ENCODE measurements at regions not wholly inside any gene's neighbourhood (a gene's known extent, or its start where the extent isn't known, plus 50 kb on each side); places are given as distances from the start of the nearest gene placed in this dataset.

DNA sequence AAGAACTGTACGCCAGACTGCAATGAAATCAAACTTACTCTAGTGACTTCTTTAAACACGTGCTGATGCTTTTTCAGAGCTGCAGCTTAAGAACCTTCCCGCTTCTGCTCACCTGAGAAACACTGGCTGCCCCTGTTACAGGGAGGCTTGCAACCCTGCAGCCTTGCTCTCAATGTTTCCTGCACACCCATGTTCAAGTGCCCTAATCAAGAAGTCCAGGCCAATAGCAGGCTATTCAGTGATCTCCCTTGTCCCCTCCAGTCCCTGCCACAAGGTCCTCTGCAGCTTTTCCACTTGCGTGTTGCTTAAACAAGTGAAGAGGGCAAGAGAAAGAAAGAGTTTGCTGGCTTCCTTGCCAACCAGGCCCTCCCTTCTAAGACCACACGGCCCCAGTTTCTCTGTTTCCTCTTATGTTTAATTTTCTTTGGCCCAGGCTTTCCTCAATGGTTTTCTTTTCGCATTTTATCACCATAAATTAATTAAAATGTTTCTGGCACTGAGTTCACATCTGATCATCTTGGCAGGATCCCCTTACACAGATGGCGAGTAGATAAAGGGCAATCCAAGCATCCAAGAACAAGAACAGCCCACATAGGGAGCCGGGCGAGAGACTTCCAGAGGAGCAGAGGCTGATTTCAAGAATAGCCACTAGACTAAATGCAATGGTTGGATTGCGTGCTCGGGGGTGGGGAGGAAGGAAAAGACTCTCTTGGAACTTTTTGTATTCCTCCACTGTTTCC, 82.3 kb upstream of the CDKN3 start:
- Histone ChIP-seq H3K9me3 (replicated peaks in 1 of 2; ENCODE audit: control insufficient read depth in 1 of 2, insufficient read depth in 1 of 2, low read length in 2 of 2) (no peaks in the 10 kb centered on the region), H3K27me3 (ENCODE audit: control insufficient read depth in 2 of 2, insufficient read depth in 2 of 2, low read length in 2 of 2) (no peaks in the 10 kb centered on the region), H3K4me2 (replicated peaks; ENCODE audit: extremely low read depth, low read length, poor library complexity, severe bottlenecking) (no peak overlapping the region), H4K20me1 (ENCODE audit: insufficient read depth, low read length) (no peaks in the 10 kb centered on the region), H3K9ac (ENCODE audit: insufficient read depth, low read length, poor library complexity, severe bottlenecking) (no peak overlapping the region), H3K79me2 (ENCODE audit: insufficient read depth, low read length) (no peaks in the 10 kb centered on the region), H2AFZ (ENCODE audit: insufficient read depth, low read depth, low read length, poor library complexity, severe bottlenecking) (no peak overlapping the region), H3K4me1 (ENCODE audit: control insufficient read depth in 1 of 2, insufficient read depth in 2 of 2, low read length in 2 of 2) (no peaks in the 10 kb centered on the region), H3K36me3 (replicated peaks in 1 of 2; ENCODE audit: control insufficient read depth in 1 of 2, insufficient read depth in 2 of 2, low read length in 2 of 2) (no peaks in the 10 kb centered on the region), H3K4me3 (replicated peaks in 1 of 3; ENCODE audit: low read depth in 2 of 3, low read length in 3 of 3) (no peak overlapping the region), H3K27ac (ENCODE audit: low read depth in 1 of 2, low read length in 2 of 2) (no peak overlapping the region)
- no peaks in the 10 kb centered on the region for H3K36me3 Mint-ChIP-seq
- H3K27ac Mint-ChIP-seq = no peak overlapping the region
- H3K4me3 Mint-ChIP-seq = no peak overlapping the region
- 85% methylated on average over 5 of the region's 11 CpGs for WGBS (ENCODE audit: insufficient coverage)
- no peaks in the 10 kb centered on the region for H3K9me3 Mint-ChIP-seq
- TF ChIP-seq, protein P1, sequence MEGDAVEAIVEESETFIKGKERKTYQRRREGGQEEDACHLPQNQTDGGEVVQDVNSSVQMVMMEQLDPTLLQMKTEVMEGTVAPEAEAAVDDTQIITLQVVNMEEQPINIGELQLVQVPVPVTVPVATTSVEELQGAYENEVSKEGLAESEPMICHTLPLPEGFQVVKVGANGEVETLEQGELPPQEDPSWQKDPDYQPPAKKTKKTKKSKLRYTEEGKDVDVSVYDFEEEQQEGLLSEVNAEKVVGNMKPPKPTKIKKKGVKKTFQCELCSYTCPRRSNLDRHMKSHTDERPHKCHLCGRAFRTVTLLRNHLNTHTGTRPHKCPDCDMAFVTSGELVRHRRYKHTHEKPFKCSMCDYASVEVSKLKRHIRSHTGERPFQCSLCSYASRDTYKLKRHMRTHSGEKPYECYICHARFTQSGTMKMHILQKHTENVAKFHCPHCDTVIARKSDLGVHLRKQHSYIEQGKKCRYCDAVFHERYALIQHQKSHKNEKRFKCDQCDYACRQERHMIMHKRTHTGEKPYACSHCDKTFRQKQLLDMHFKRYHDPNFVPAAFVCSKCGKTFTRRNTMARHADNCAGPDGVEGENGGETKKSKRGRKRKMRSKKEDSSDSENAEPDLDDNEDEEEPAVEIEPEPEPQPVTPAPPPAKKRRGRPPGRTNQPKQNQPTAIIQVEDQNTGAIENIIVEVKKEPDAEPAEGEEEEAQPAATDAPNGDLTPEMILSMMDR (IDR thresholded peaks at IDR 0.05) = no peak
- no peaks in the 10 kb centered on the region for H3K4me1 Mint-ChIP-seq
- peaks cover 3 to 8% (median 5%) of the 10 kb centered on the region in 3 donors for H3K27me3 Mint-ChIP-seq (ENCODE audit: low read depth in 3 of 3)
- intact Hi-C loops (cut with micrococcal nuclease) = no loop called here
- no peak for DNase-seq

DNA sequence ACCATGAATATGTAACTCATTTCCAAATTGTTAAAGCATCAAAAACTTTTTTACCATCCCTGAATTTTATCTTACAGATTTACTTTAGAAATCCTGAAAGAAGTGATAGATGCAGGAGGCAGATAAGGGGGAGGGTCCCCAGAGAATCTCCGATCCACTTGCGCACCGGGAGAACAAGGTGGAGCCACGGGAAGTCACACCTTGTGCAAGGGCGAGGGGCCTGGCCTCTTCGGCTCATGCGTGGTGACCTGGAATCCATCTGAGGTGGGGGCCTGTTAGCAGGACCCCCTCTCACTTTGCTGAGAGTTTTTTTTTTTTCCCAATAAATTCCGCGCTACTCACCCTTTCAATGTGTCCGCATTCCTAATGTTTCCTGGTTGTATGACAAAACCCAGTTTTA, 80.2 kb upstream of the CDKN3 start:
- Histone ChIP-seq H3K79me2 (ENCODE audit: insufficient read depth, low read length) (no peaks in the 10 kb centered on the region), H4K20me1 (ENCODE audit: insufficient read depth, low read length) (no peaks in the 10 kb centered on the region), H3K9me3 (replicated peaks in 1 of 2; ENCODE audit: control insufficient read depth in 1 of 2, insufficient read depth in 1 of 2, low read length in 2 of 2) (no peaks in the 10 kb centered on the region), H2AFZ (ENCODE audit: insufficient read depth, low read depth, low read length, poor library complexity, severe bottlenecking) (no peak overlapping the region), H3K4me3 (replicated peaks in 1 of 3; ENCODE audit: low read depth in 2 of 3, low read length in 3 of 3) (no peak overlapping the region), H3K9ac (ENCODE audit: insufficient read depth, low read length, poor library complexity, severe bottlenecking) (no peak overlapping the region), H3K27ac (ENCODE audit: low read depth in 1 of 2, low read length in 2 of 2) (no peak overlapping the region), H3K4me1 (ENCODE audit: control insufficient read depth in 1 of 2, insufficient read depth in 2 of 2, low read length in 2 of 2) (no peaks in the 10 kb centered on the region), H3K4me2 (replicated peaks; ENCODE audit: extremely low read depth, low read length, poor library complexity, severe bottlenecking) (no peak overlapping the region), H3K27me3 (ENCODE audit: control insufficient read depth in 2 of 2, insufficient read depth in 2 of 2, low read length in 2 of 2) (no peaks in the 10 kb centered on the region), H3K36me3 (replicated peaks in 1 of 2; ENCODE audit: control insufficient read depth in 1 of 2, insufficient read depth in 2 of 2, low read length in 2 of 2) (no peaks in the 10 kb centered on the region)
- no peak for DNase-seq
- intact Hi-C loops (cut with micrococcal nuclease) = no loop called here
- Mint-ChIP-seq H3K27me3 (ENCODE audit: low read depth in 3 of 3) (peaks cover 5 to 9% (median 7%) of the 10 kb centered on the region in 3 donors), H3K9me3 (no peaks in the 10 kb centered on the region), H3K4me1 (no peaks in the 10 kb centered on the region), H3K36me3 (no peaks in the 10 kb centered on the region), H3K4me3 (no peak overlapping the region), H3K27ac (no peak overlapping the region)
- TF ChIP-seq, protein P1 (IDR thresholded peaks at IDR 0.05) = no peak
- 96% methylated on average over 7 of the region's 10 CpGs for WGBS (ENCODE audit: insufficient coverage)

Data from CD14-positive monocyte (primary cell).